WERI-Rb-1 (cell line): ENCODE measurements at regions not wholly inside any gene's neighbourhood (a gene's known extent, or its start where the extent isn't known, plus 50 kb on each side); places are given as distances from the start of the nearest gene placed in this dataset.

Experiments used
- DNase-seq: peaks from one replicate; pipeline ENCODE4 v3.0.0-alpha.2; 2020
- H3K27ac ChIP-seq: fragments of 250-450 bp; sonication (Bioruptor Pico); 2 replicates; pipeline ENCODE4 v1.5.1; 2020; ENCODE audit warnings: mild to moderate bottlenecking, moderate library complexity
- H3K27me3 ChIP-seq: fragments of 250-450 bp; sonication (Bioruptor Pico); 2 replicates; pipeline ENCODE4 v1.5.1; 2021; ENCODE audit warnings: mild to moderate bottlenecking, low read depth, moderate library complexity; ENCODE audit not compliant: insufficient read depth, severe bottlenecking
- H3K36me3 ChIP-seq: fragments of 250-450 bp; sonication (Bioruptor Pico); 2 replicates; pipeline ENCODE4 v1.5.1; 2020; ENCODE audit warnings: mild to moderate bottlenecking, moderate library complexity
- H3K4me3 ChIP-seq: 2 replicates; pipeline ENCODE4 v1.5.1; 2011; ENCODE audit warnings: low read depth, mild to moderate bottlenecking, control low read depth, low read length
- H3K9me3 ChIP-seq: fragments of 250-450 bp; sonication (Bioruptor Pico); 2 replicates; pipeline ENCODE4 v1.5.1; 2021; ENCODE audit warnings: mild to moderate bottlenecking, moderate library complexity; ENCODE audit not compliant: severe bottlenecking
- CTCF ChIP-seq: IDR thresholded peaks from 2 replicates; pipeline ENCODE4 v1.5.1; 2011; ENCODE audit warnings: low read depth, mild to moderate bottlenecking, control low read depth, inconsistent platforms, low read length

- Histone ChIP-seq H3K36me3 (no peaks in the 10 kb centered on the region), H3K9me3 (no peaks in the 10 kb centered on the region), H3K27ac (no peak overlapping the region), H3K27me3 (no peaks in the 10 kb centered on the region), H3K4me3 (no peak overlapping the region)
- no peak for DNase-seq
- no peak for TF ChIP-seq CTCF
These were observed 329.6 kb downstream of the RRAGC start for GRCh38 chr1:38529946-38530345.

GRCh38 chr1:38529391-38529790 is 330.2 kb downstream of the RRAGC start:
- no peak for DNase-seq
- Histone ChIP-seq H3K9me3 (no peaks in the 10 kb centered on the region), H3K27me3 (no peaks in the 10 kb centered on the region), H3K27ac (no peak overlapping the region), H3K36me3 (no peaks in the 10 kb centered on the region), H3K4me3 (no peak overlapping the region)
- no peak for TF ChIP-seq CTCF

GRCh38 chr1:38528623-38529022 is 330.9 kb downstream of the RRAGC start:
- Histone ChIP-seq H3K36me3 (no peaks in the 10 kb centered on the region), H3K27ac (no peak overlapping the region), H3K27me3 (no peaks in the 10 kb centered on the region), H3K9me3 (no peaks in the 10 kb centered on the region), H3K4me3 (no peak overlapping the region)
- 0 out of 2 replicates have a peak, but pooled peaks have one; percentile 0 for TF ChIP-seq CTCF
- DNase-seq = no peak

GRCh38 chr1:38527373-38527966 is 332.1 kb downstream of the RRAGC start:
- Histone ChIP-seq H3K36me3 (no peaks in the 10 kb centered on the region), H3K9me3 (no peaks in the 10 kb centered on the region), H3K4me3 (no peak overlapping the region), H3K27me3 (no peaks in the 10 kb centered on the region), H3K27ac (no peak overlapping the region)
- no peak for TF ChIP-seq CTCF
- DNase-seq = no peak

GRCh38 chr1:38526046-38526445 is 333.5 kb downstream of the RRAGC start:
- no peak for TF ChIP-seq CTCF
- H3K36me3 ChIP-seq = no peaks in the 10 kb centered on the region
- no peak overlapping the region for H3K27ac ChIP-seq
- H3K4me3 ChIP-seq = no peak overlapping the region
- no peaks in the 10 kb centered on the region for H3K27me3 ChIP-seq
- H3K9me3 ChIP-seq = no peaks in the 10 kb centered on the region
- no peak for DNase-seq

- no peaks in the 10 kb centered on the region for H3K9me3 ChIP-seq
- H3K27ac ChIP-seq = no peak overlapping the region
- TF ChIP-seq CTCF = no peak
- H3K36me3 ChIP-seq = no peaks in the 10 kb centered on the region
- no peak for DNase-seq
- H3K4me3 ChIP-seq = no peak overlapping the region
- H3K27me3 ChIP-seq = no peaks in the 10 kb centered on the region
These were observed 334.1 kb downstream of the RRAGC start for GRCh38 chr1:38525343-38526043.
